KMS-11 (cell line): ENCODE measurements at regions not wholly inside any gene's neighbourhood (a gene's known extent, or its start where the extent isn't known, plus 50 kb on each side); places are given as distances from the start of the nearest gene placed in this dataset.

ENCODE experiments used
- H2AFZ ChIP-seq: fragments of 200-600 bp; sonication (generic); 2 replicates; pipeline ENCODE4 v1.6.1; 2016; ENCODE audit warnings: antibody characterized with exemption, mixed run types, low read depth
- H3K27ac ChIP-seq: fragments of 200-600 bp; sonication (generic); 2 replicates; pipeline ENCODE4 v1.6.1; 2016; ENCODE audit warnings: mild to moderate bottlenecking, mixed run types
- H3K27me3 ChIP-seq: fragments of 200-600 bp; sonication (generic); 2 replicates; pipeline ENCODE4 v1.6.1; 2017; ENCODE audit warnings: mild to moderate bottlenecking, low read depth, mixed run types, moderate library complexity; ENCODE audit not compliant: insufficient read depth
- H3K36me3 ChIP-seq: fragments of 200-600 bp; sonication (generic); 2 replicates; pipeline ENCODE4 v1.6.1; 2017; ENCODE audit warnings: mild to moderate bottlenecking, mixed run types; ENCODE audit not compliant: insufficient read depth
- H3K4me1 ChIP-seq: fragments of 200-600 bp; sonication (generic); 2 replicates; pipeline ENCODE4 v1.6.1; 2016; ENCODE audit warnings: mild to moderate bottlenecking, low read depth, mixed run types; ENCODE audit not compliant: poor library complexity, severe bottlenecking
- H3K4me2 ChIP-seq: fragments of 200-600 bp; sonication (generic); 2 replicates; pipeline ENCODE4 v1.7.0; 2016; ENCODE audit warnings: mild to moderate bottlenecking, mixed run types
- H3K4me3 ChIP-seq: fragments of 200-600 bp; sonication (generic); IDR thresholded peaks from 2 replicates; pipeline ENCODE4 v1.6.1; 2017; ENCODE audit warnings: low read depth, low read length, mixed read lengths; ENCODE audit not compliant: insufficient read depth
- H3K79me2 ChIP-seq: fragments of 200-600 bp; sonication (generic); 2 replicates; pipeline ENCODE4 v1.6.1; 2016; ENCODE audit warnings: low read depth, mixed run types; ENCODE audit not compliant: insufficient read depth
- H3K9ac ChIP-seq: fragments of 200-600 bp; sonication (generic); 2 replicates; pipeline ENCODE4 v1.6.1; 2016; ENCODE audit warnings: mild to moderate bottlenecking, mixed run types
- H4K20me1 ChIP-seq: fragments of 200-600 bp; sonication (generic); 2 replicates; pipeline ENCODE4 v1.6.1; 2016; ENCODE audit warnings: mild to moderate bottlenecking, mixed run types; ENCODE audit not compliant: insufficient read depth
- TF ChIP-seq, protein P1 (sequence below): fragments of 200-600 bp; sonication (generic); conservative IDR thresholded peaks from 2 replicates; pipeline ENCODE4 v1.6.1; 2017; ENCODE audit warnings: low read depth, mild to moderate bottlenecking, antibody characterized with exemption, low read length, moderate library complexity, mixed read lengths

DNA sequence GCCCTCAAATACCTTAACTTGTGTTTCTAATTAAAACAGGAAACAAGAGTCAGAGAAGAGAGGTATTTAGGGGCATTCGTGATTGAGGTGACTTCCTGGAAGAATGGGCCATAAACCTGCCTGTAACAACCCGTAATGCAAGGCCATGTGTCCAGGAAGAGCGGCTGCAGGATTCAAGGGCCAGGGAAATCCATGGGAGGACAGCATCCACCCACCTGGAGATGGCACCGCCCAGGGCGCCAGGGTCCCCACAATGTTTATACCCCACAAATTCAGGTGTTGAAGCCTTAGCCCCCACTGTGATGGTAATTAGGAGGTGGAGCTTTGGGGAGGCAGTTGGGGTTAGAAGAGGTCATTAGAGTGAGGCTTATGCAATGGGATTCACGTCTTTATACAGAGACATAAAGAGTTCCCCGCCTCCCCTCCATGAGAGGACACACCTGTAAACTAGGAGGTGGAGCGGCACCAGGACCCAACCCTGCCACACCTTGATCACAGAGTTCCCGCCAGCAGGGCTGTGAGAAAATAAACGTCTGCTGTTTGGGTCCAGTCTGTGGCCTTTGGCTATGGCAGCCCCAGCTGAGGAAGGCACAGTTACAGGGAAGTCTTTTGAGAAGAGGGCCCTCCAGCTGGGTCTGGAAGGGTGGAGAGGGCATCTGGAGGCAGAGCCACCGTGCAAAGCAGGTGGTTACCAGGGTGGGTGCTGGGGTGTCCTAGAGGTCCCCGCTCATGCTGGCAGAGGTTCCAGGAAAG lies 1394.3 kb downstream of the TBC1D22A start:
- no peak overlapping the region for H2AFZ ChIP-seq
- H3K9ac ChIP-seq = no peak overlapping the region
- no peaks in the 10 kb centered on the region for H3K4me1 ChIP-seq
- no peaks in the 10 kb centered on the region for H4K20me1 ChIP-seq
- no peaks in the 10 kb centered on the region for H3K79me2 ChIP-seq
- no peaks in the 10 kb centered on the region for H3K27me3 ChIP-seq
- TF ChIP-seq, protein P1, sequence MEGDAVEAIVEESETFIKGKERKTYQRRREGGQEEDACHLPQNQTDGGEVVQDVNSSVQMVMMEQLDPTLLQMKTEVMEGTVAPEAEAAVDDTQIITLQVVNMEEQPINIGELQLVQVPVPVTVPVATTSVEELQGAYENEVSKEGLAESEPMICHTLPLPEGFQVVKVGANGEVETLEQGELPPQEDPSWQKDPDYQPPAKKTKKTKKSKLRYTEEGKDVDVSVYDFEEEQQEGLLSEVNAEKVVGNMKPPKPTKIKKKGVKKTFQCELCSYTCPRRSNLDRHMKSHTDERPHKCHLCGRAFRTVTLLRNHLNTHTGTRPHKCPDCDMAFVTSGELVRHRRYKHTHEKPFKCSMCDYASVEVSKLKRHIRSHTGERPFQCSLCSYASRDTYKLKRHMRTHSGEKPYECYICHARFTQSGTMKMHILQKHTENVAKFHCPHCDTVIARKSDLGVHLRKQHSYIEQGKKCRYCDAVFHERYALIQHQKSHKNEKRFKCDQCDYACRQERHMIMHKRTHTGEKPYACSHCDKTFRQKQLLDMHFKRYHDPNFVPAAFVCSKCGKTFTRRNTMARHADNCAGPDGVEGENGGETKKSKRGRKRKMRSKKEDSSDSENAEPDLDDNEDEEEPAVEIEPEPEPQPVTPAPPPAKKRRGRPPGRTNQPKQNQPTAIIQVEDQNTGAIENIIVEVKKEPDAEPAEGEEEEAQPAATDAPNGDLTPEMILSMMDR = no peak
- H3K36me3 ChIP-seq = no peaks in the 10 kb centered on the region
- H3K4me3 ChIP-seq = no peak overlapping the region
- no peak overlapping the region for H3K4me2 ChIP-seq
- H3K27ac ChIP-seq = no peak overlapping the region

DNA sequence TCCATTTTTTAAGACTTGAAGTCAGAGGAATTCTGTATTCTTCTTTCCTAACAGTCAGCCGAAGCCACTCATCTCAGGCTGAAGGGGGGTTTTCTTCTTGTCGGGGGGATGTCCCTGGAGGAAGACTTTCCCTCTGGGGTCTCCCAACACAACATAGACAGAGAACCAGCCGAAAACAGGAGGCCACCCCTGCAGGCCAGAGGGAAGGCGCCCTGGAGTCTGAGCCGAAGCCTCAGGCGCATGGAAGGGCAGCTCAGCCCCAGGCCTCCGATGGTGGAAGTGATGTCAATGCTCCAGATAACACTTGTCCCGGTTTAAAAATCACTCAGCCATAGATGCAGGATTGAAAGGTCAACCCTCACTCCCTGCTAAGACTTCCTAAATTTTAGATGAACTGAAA lies 1393.0 kb downstream of the TBC1D22A start:
- H3K4me1 ChIP-seq = no peaks in the 10 kb centered on the region

DNA sequence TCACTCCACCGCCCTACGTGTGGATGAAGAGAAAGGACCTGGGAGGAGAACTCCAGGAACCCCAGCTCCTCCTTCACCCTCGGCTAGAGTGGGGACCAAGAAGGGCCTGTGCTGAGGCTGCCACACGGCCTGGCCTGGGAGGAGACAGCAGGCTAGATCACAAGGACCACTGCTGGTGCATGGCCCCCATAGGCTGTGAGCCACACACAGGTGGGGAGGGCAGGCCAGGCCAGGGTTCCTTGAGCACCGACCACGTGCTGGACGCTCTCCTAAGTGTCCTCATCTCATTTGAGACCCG lies 1392.4 kb downstream of the TBC1D22A start:
- H3K4me2 ChIP-seq = no peak overlapping the region

More for the DNA sequence above, 1393.0 kb downstream of the TBC1D22A start:
- Histone ChIP-seq H3K27me3 (no peaks in the 10 kb centered on the region), H3K27ac (no peak overlapping the region), H3K9ac (no peak overlapping the region), H4K20me1 (no peaks in the 10 kb centered on the region), H3K79me2 (no peaks in the 10 kb centered on the region), H3K4me2 (no peak overlapping the region), H3K36me3 (no peaks in the 10 kb centered on the region), H2AFZ (no peak overlapping the region), H3K4me3 (no peak overlapping the region)
- TF ChIP-seq, protein P1 = no peak

DNA sequence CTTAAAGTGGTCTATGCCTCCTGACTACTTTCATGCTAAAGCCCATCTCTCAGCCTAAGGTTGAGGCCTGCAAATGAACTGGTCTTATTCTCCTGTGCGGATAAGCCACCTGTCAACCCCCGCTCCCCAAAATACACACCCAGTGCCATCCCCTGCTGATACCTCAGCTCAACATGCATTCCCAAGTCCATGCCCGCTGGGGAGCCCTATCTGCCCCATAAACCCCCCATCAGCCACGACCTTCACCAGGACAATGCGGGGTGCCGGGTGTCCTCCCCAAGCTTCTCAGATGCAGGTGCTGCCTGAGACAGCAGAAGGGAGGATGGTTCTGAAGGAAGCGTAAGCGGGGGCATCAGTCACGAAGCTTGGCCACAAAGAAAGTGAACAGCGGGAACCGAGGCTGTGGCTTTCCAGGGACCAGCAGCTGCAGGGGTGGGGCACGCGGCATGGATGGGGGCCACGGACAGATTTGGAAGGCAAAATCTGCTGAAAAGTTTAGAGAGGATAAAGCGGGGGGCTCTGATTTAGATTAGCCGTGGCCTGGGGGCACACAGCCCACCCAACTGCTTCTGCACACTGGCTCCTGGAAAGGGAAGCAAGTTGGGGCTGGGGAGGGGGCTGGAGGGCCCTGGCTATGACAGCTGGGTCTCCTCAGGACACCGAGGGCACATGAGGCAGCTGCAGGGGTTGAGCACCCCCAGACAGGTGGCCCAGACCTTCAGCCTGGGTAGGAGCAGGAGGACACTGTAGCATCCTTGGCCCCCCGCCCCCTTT lies 1391.9 kb downstream of the TBC1D22A start:
- no peak overlapping the region for H3K4me3 ChIP-seq
- H4K20me1 ChIP-seq = no peaks in the 10 kb centered on the region
- no peaks in the 10 kb centered on the region for H3K27me3 ChIP-seq
- no peaks in the 10 kb centered on the region for H3K79me2 ChIP-seq
- H2AFZ ChIP-seq = no peak overlapping the region
- H3K27ac ChIP-seq = no peak overlapping the region
- H3K4me1 ChIP-seq = no peaks in the 10 kb centered on the region
- no peak overlapping the region for H3K9ac ChIP-seq
- no peak overlapping the region for H3K4me2 ChIP-seq
- H3K36me3 ChIP-seq = no peaks in the 10 kb centered on the region
- TF ChIP-seq, protein P1 = no peak

More for the DNA sequence above, 1392.4 kb downstream of the TBC1D22A start:
- no peak overlapping the region for H2AFZ ChIP-seq
- no peak overlapping the region for H3K27ac ChIP-seq
- no peaks in the 10 kb centered on the region for H4K20me1 ChIP-seq
- no peaks in the 10 kb centered on the region for H3K36me3 ChIP-seq
- H3K4me1 ChIP-seq = no peaks in the 10 kb centered on the region
- H3K9ac ChIP-seq = no peak overlapping the region
- H3K27me3 ChIP-seq = no peaks in the 10 kb centered on the region
- H3K79me2 ChIP-seq = no peaks in the 10 kb centered on the region
- TF ChIP-seq, protein P1 = no peak
- H3K4me3 ChIP-seq = no peak overlapping the region
